ENCODE measurements at regions not wholly inside any gene's neighbourhood (a gene's known extent, or its start where the extent isn't known, plus 50 kb on each side); places are given as distances from the start of the nearest gene placed in this dataset.
A peak's percentile ranks its signal among the peaks of the same experiment; 100 is the strongest.

GRCh38 chr5:77569409-77569808, 69.1 kb downstream of the OTP start:
- no peak for DNase-seq

- DNase-seq: no peak
Measured at GRCh38 chr5:77568555-77568954, 70.0 kb downstream of the OTP start.

GRCh38 chr5:77568082-77568481, 70.4 kb downstream of the OTP start:
- no peak for DNase-seq

GRCh38 chr5:77563475-77563874, 71.4 kb upstream of the WDR41 start:
- no peak for DNase-seq

GRCh38 chr5:77561965-77562364, 69.8 kb upstream of the WDR41 start:
- DNase-seq: no peak

- peak; percentile 22 for DNase-seq
Measured at GRCh38 chr5:77560677-77561263, 68.7 kb upstream of the WDR41 start.

GRCh38 chr5:77558266-77558665, 66.2 kb upstream of the WDR41 start:
- DNase-seq: no peak

GRCh38 chr5:77550406-77550805, 58.3 kb upstream of the WDR41 start:
- no peak for DNase-seq

GRCh38 chr5:77545285-77545684, 53.2 kb upstream of the WDR41 start:
- no peak for DNase-seq

All from CD4-positive, alpha-beta T cell treated with Interleukin-17A for 1 hour (primary cell).